ENCODE measurements at regions not wholly inside any gene's neighbourhood (a gene's known extent, or its start where the extent isn't known, plus 50 kb on each side); places are given as distances from the start of the nearest gene placed in this dataset.

DNA sequence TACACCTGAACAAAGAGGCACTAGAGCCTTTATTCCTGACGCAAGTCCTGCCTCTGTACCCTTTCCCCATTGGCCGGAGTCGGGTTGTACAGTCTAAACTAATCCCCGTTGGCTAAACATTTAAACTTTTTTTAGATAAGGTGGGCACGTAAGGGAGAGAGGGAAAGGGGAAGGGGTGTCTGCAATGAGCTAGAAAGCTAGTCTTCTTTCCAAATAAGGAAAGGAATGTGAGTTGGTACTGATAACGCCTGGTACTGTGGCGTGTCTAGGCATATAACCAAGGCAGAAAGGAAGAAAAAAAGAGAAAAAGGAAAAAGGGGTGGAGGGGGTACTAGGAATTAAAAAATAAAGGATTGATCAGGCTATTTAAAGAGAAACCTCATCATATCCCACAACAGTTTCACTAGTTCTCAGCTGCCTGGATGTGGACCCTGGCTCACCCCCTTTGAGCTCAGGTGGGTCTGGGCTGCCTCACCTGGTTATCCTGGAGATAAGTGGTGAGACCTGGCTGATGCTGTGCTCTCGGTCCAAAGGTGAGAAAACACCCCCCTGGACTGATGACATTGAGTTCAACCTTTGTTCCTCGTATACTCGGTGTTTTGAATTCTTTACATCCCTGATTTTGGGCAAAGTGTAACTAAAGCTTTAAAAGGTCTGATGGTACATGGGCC, 90.9 kb upstream of the EEF2KMT start (continued):
- TF ChIP-seq ZNF462 (CRISPR knock-in tag; IDR thresholded peaks at IDR 0.05) (no peak), EZH2phosphoT487 (IDR thresholded peaks at IDR 0.05; ENCODE audit: unreplicated experiment) (no peak), CREB1 (CRISPR knock-in tag; IDR thresholded peaks at IDR 0.05; ENCODE audit: low read depth) (no peak), POLR2AphosphoS5 (IDR thresholded peaks at IDR 0.05; ENCODE audit: low read depth) (no peak), NANOG (IDR thresholded peaks at IDR 0.05; ENCODE audit: borderline replicate concordance) (no peak), STAT1 (IDR thresholded peaks at IDR 0.05; ENCODE audit: unreplicated experiment) (no peak), JUNB (IDR thresholded peaks at IDR 0.05; ENCODE audit: unreplicated experiment) (no peak), ETS1 (IDR thresholded peaks at IDR 0.05) (no peak), REST (IDR thresholded peaks at IDR 0.05; ENCODE audit: unreplicated experiment) (no peak), ZNF331 (CRISPR knock-in tag; IDR thresholded peaks at IDR 0.05; ENCODE audit: low read depth) (no peak)
